Heart left ventricle (tissue), 16 donors: ENCODE measurements at regions not wholly inside any gene's neighbourhood (a gene's known extent, or its start where the extent isn't known, plus 50 kb on each side); places are given as distances from the start of the nearest gene placed in this dataset.
A peak's percentile ranks its signal among the peaks of the same experiment; 100 is the strongest.

Experiments
- ATAC-seq, 4 donors: fragments of 200-7000 bp; cut with Tn5 transposase; one replicate each; pipeline ENCODE4 v1.9.1; 2020 to 2022; ENCODE audit warnings: moderate library complexity in 4 of 4, mild to moderate bottlenecking in 3 of 4, moderate number of reproducible peaks in 1 of 4
- DNase-seq, 5 donors: peaks; one replicate each; pipeline ENCODE4 v3.0.0-alpha.2; 2020
- H3K27ac ChIP-seq, 12 donors: fragments of 200-600 bp; sonication (generic) in 4 of 12; one replicate each; pipeline versions ENCODE4 v1.5.0 to v1.8.0; 2016 to 2022; ENCODE audit warnings: mild to moderate bottlenecking in 2 of 12
- H3K27me3 ChIP-seq, 9 donors: fragments of 200-600 bp; sonication (generic) in 2 of 9; one replicate each; pipeline versions ENCODE4 v1.5.1 to v1.8.0; 2016 to 2022; ENCODE audit warnings: mild to moderate bottlenecking in 3 of 9
- H3K36me3 ChIP-seq, 9 donors: fragments of 200-600 bp; sonication (generic) in 2 of 9; one replicate each; pipeline versions ENCODE4 v1.5.0 to v1.8.0; 2018 to 2022; ENCODE audit warnings: mild to moderate bottlenecking in 2 of 9
- H3K4me1 ChIP-seq, 12 donors: fragments of 200-600 bp; sonication (generic) in 4 of 12; one replicate each; pipeline versions ENCODE4 v1.5.0 to v1.8.0; 2016 to 2022; ENCODE audit warnings: mild to moderate bottlenecking in 3 of 12
- H3K4me3 ChIP-seq, 12 donors: fragments of 200-600 bp; sonication (generic) in 4 of 12; one replicate each; pipeline versions ENCODE4 v1.5.0 to v1.8.0; 2017 to 2022; ENCODE audit warnings: mild to moderate bottlenecking in 9 of 12, moderate library complexity in 4 of 12
- H3K9me3 ChIP-seq, 12 donors: fragments of 200-600 bp; sonication (generic) in 4 of 12; one replicate each; pipeline versions ENCODE4 v1.5.0 to v1.8.0; 2016 to 2022; ENCODE audit warnings: mild to moderate bottlenecking in 1 of 12
- CTCF ChIP-seq, 12 donors: fragments of 200-600 bp; sonication (generic) in 4 of 12; IDR thresholded peaks; one replicate each; pipeline versions ENCODE4 v1.5.0 to v1.8.0; 2018 to 2022; ENCODE audit warnings: antibody characterized with exemption in 12 of 12, mild to moderate bottlenecking in 5 of 12
- POLR2A ChIP-seq, 2 donors: fragments of 450-650 bp; IDR thresholded peaks; one replicate each; pipeline ENCODE4 v1.6.1; 2017; ENCODE audit warnings: antibody characterized with exemption in 2 of 2, mild to moderate bottlenecking in 2 of 2, moderate library complexity in 2 of 2
- WGBS, 4 donors: extraction: QIAGEN DNeasy Blood & Tissue Kit in 2 of 4; methylation state at CpG; one replicate each; pipeline versions ENCODE4 v1.1.5 to v1.1.7; 2013 to 2018; 5-methylcytosine and 5-hydroxymethylcytosine counted together
- intact Hi-C, 10 donors: fragments of 100-400 bp; cut with DNase I; formaldehyde crosslinking; loops; one replicate each; pipeline versions ENCODE4 v1.11.1 to v1.14.2; 2022
- donor health status: ischemic (EF 13 %, LVEDD 7.1; RV severe dilation, severe dysfunction).
- donor health status: healthy with polysubstance abuse.
- donor health status: DM: no; HTN: yes; CAD: no.
- donor health status: DM: no; HTN: no; CAD: no.
- donor health status: ischemic (EF 25% LVEDD 6.9; RV normal size, moderate dysfunction).
- donor health status: ischemic (EF 25% LVEDD 5.7; RV mildly dilated, moderate dysfunction).
- donor health status: healthy.
- donor health status: DM: yes; HTN: yes; CAD: no.
- donor health status: ischemic (EF 35%, LVEDD 5.7; RV mildly dilated, moderate dysfunction).
- donor health status: nonischemic (EF 11% LVEDD 7.7; RV severe dilation, severe dysfunction).
- donor health status: DM: yes; HTN: yes; CAD: no.
- donor health status: PGD.
- donor health status: ischemic (EF 29% LVEDD 5.4; RV normal size, mild dysfunction).
- donor health status: nonischemic (EF 23%, LVEDD 6.1; RV moderate dilation, normal function).

GRCh38 chr2:2523461-2524347 lies 192.6 kb upstream of the MYT1L start:
- 33 to 39% (median 36%) methylated on average over 7 of the region's 7 CpGs for WGBS, 4 donors
- Histone ChIP-seq H3K27me3 (no peaks in the 10 kb centered on the region), H3K9me3 (no peaks in the 10 kb centered on the region), H3K4me1 (peaks cover 0 to 11% (median 0%) of the 10 kb centered on the region in 12 donors), H3K4me3 (no peak overlapping the region), H3K27ac (no peak overlapping the region), H3K36me3 (no peaks in the 10 kb centered on the region)
- DNase-seq (no peak), ATAC-seq (peak in 1 of 4 donors; percentile 33)
- intact Hi-C loops = no loop called here
- no peak for TF ChIP-seq CTCF (IDR thresholded peaks at IDR 0.05)
- TF ChIP-seq POLR2A (IDR thresholded peaks at IDR 0.05) = no peak

- no peaks in the 10 kb centered on the region for H3K9me3 ChIP-seq
- TF ChIP-seq POLR2A (IDR thresholded peaks at IDR 0.05) (no peak), CTCF (IDR thresholded peaks at IDR 0.05) (no peak)
- intact Hi-C loops = no loop called here
- 35 to 51% (median 40%) methylated on average over 9 to 10 of the region's 10 CpGs for WGBS, 4 donors
- no peak overlapping the region for H3K27ac ChIP-seq
- peaks cover 0 to 4% (median 0%) of the 10 kb centered on the region in 9 donors for H3K27me3 ChIP-seq
- DNase-seq = no peak
- peaks cover 0 to 11% (median 0%) of the 10 kb centered on the region in 12 donors for H3K4me1 ChIP-seq
- no peak overlapping the region for H3K4me3 ChIP-seq
- no peaks in the 10 kb centered on the region for H3K36me3 ChIP-seq
- ATAC-seq = peak in 1 of 4 donors; percentile 18
These were observed 189.3 kb upstream of the MYT1L start for GRCh38 chr2:2520401-2520811.

- ATAC-seq (no peak), DNase-seq (no peak)
- H3K36me3 ChIP-seq = no peaks in the 10 kb centered on the region
- peaks cover 0 to 11% (median 0%) of the 10 kb centered on the region in 12 donors for H3K4me1 ChIP-seq
- H3K4me3 ChIP-seq = no peak overlapping the region
- TF ChIP-seq CTCF (IDR thresholded peaks at IDR 0.05) (no peak), POLR2A (IDR thresholded peaks at IDR 0.05) (no peak)
- peaks cover 0 to 4% (median 0%) of the 10 kb centered on the region in 9 donors for H3K27me3 ChIP-seq
- H3K9me3 ChIP-seq = no peaks in the 10 kb centered on the region
- WGBS, 4 donors = 23 to 67% (median 44%) methylated on average over 1 of the region's 1 CpG
- H3K27ac ChIP-seq = no peak overlapping the region
- intact Hi-C loops = no loop called here
These were observed 188.3 kb upstream of the MYT1L start for GRCh38 chr2:2519381-2519780.

GRCh38 chr2:2517399-2517798 lies 186.3 kb upstream of the MYT1L start:
- DNase-seq (no peak), ATAC-seq (no peak)
- no peaks in the 10 kb centered on the region for H3K9me3 ChIP-seq
- no peak overlapping the region for H3K27ac ChIP-seq
- H3K27me3 ChIP-seq = peaks cover 0 to 4% (median 0%) of the 10 kb centered on the region in 9 donors
- WGBS, 4 donors = 60 to 90% (median 77%) methylated on average over 1 to 2 of the region's 2 CpGs
- no peak for TF ChIP-seq CTCF (IDR thresholded peaks at IDR 0.05)
- TF ChIP-seq POLR2A (IDR thresholded peaks at IDR 0.05) = no peak
- no peak overlapping the region for H3K4me3 ChIP-seq
- intact Hi-C loops = no loop called here
- peaks cover 0 to 5% (median 0%) of the 10 kb centered on the region in 12 donors for H3K4me1 ChIP-seq
- H3K36me3 ChIP-seq = no peaks in the 10 kb centered on the region
